Spleen (tissue), 11 donors: ENCODE measurements at regions not wholly inside any gene's neighbourhood (a gene's known extent, or its start where the extent isn't known, plus 50 kb on each side); places are given as distances from the start of the nearest gene placed in this dataset.

Source experiments
- DNase-seq: peaks from one replicate; pipeline ENCODE4 v3.0.0-alpha.2; 2020
- H3K27ac ChIP-seq, 8 donors: fragments of 200-600 bp; sonication (generic) in 7 of 8; 1 replicate in 4 of 8; 2 replicates in 4 of 8; pipeline versions ENCODE4 v1.5.0 to v1.8.0; 2016 to 2021; ENCODE audit warnings: inconsistent platforms in 4 of 8, mild to moderate bottlenecking in 4 of 8, moderate library complexity in 1 of 8
- H3K27me3 ChIP-seq, 7 donors: fragments of 200-600 bp; sonication (generic) in 6 of 7; replicated peaks in 1 of 7; 1 replicate in 4 of 7; 2 replicates in 3 of 7; pipeline versions ENCODE4 v1.5.0 to v1.8.0; 2016 to 2021; ENCODE audit warnings: inconsistent platforms in 3 of 7, mild to moderate bottlenecking in 1 of 7
- H3K36me3 ChIP-seq, 6 donors: fragments of 200-600 bp; sonication (generic) in 5 of 6; 1 replicate in 4 of 6; 2 replicates in 2 of 6; pipeline versions ENCODE4 v1.5.0 to v1.8.0; 2016 to 2021; ENCODE audit warnings: inconsistent platforms in 2 of 6
- H3K4me1 ChIP-seq, 6 donors: fragments of 200-600 bp; sonication (generic) in 5 of 6; 1 replicate in 3 of 6; 2 replicates in 3 of 6; pipeline versions ENCODE4 v1.5.0 to v1.8.0; 2016 to 2021; ENCODE audit warnings: inconsistent platforms in 3 of 6
- H3K4me3 ChIP-seq, 8 donors: fragments of 200-600 bp; sonication (generic) in 7 of 8; 1 replicate in 4 of 8; 2 replicates in 4 of 8; pipeline versions ENCODE4 v1.5.0 to v1.8.0; 2016 to 2021; ENCODE audit warnings: inconsistent platforms in 4 of 8, mild to moderate bottlenecking in 4 of 8, moderate library complexity in 2 of 8
- H3K9me3 ChIP-seq, 8 donors: fragments of 200-600 bp; sonication (generic) in 7 of 8; 1 replicate in 4 of 8; 2 replicates in 4 of 8; pipeline versions ENCODE4 v1.5.0 to v1.8.0; 2016 to 2021; ENCODE audit warnings: inconsistent platforms in 4 of 8
- POLR2A ChIP-seq, 3 donors: fragments of 450-650 bp; IDR thresholded peaks; one replicate each; pipeline ENCODE4 v1.5.1; 2017; ENCODE audit warnings: antibody characterized with exemption in 3 of 3, mild to moderate bottlenecking in 1 of 3
- POLR2AphosphoS5 ChIP-seq, 3 donors: sonication (generic); formaldehyde crosslinking; IDR thresholded peaks; one replicate each; pipeline ENCODE4 v1.5.1; 2017; ENCODE audit warnings: antibody characterized with exemption in 3 of 3
- WGBS, 5 donors: extraction: QIAGEN DNeasy Blood & Tissue Kit in 3 of 5; methylation state at CpG; one replicate each; pipeline versions ENCODE4 v1.1.5 to v1.1.7; 2013 to 2018; 5-methylcytosine and 5-hydroxymethylcytosine counted together
- intact Hi-C: fragments of 100-400 bp; cut with DNase I; formaldehyde crosslinking; loops from one replicate; pipeline ENCODE4 v1.15.0; 2023; ENCODE audit warnings: low total_unique reads
- TF ChIP-seq, protein P1 (sequence below), 11 experiments: fragments of 200-600 bp in 7 of 11; fragments of 450-650 bp in 4 of 11; sonication (generic) in 4 of 11; IDR thresholded peaks in 8 of 11; conservative IDR thresholded peaks in 3 of 11; 1 replicate in 7 of 11; 2 replicates in 4 of 11; pipeline versions ENCODE4 v1.4.0 to v1.8.0; 2016 to 2021; ENCODE audit warnings: antibody characterized with exemption in 11 of 11, inconsistent platforms in 4 of 11, mild to moderate bottlenecking in 1 of 11
- donor health status: healthy with polysubstance abuse.
- donor health status: DM: no; HTN: no; CAD: no; lungs with moderate emphysema.
- donor health status: DM: no; HTN: no; CAD: no.
- donor health status: Bipolar disorder and iron deficiency.
- donor health status: healthy.
- donor health status: DM: no; HTN: no; CAD: no.
- donor health status: DM: yes; HTN: yes; CAD: no.

DNA sequence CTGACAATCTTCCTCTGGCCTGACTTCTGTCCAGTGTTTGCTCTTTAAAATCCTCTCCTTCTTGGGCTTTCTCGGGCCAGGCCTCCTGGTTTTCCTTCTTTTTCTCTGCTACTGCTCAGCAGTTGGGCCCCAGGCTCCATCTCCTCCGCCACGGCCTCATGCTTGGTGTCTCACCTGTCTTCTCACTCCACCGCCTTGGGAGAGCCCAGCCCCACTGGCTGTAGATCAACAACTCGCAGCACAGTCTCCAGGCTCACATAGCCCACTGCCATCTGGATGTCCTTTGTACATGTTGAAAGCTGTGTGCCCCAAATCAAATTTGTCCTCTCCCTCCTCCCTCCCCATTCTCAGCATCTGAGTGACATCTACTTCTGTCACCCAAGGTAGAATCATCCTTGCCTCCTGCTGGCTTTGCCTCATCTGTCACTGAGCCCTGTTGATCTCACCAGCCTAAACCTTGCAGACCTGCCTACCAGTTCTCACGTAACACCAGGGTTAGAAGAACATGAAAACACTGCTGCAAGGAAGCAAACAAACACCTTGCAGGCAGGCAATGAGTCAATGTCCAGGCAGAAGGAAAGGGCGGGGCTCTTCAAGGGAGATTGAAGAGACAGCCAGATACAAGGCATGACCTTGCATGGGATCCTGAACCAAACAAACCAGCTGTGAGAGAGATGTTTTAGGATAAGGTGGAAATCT, 103.2 kb upstream of the SMURF2 start:
- Histone ChIP-seq H3K4me1 (no peaks in the 10 kb centered on the region), H3K36me3 (peaks cover 0 to 91% (median 15%) of the 10 kb centered on the region in 6 donors), H3K9me3 (no peaks in the 10 kb centered on the region), H3K27me3 (no peaks in the 10 kb centered on the region), H3K27ac (no peak overlapping the region), H3K4me3 (no peak overlapping the region)
- WGBS, 5 donors: 93 to 97% (median 95%) methylated on average over 7 of the region's 7 CpGs
- TF ChIP-seq, protein P1, sequence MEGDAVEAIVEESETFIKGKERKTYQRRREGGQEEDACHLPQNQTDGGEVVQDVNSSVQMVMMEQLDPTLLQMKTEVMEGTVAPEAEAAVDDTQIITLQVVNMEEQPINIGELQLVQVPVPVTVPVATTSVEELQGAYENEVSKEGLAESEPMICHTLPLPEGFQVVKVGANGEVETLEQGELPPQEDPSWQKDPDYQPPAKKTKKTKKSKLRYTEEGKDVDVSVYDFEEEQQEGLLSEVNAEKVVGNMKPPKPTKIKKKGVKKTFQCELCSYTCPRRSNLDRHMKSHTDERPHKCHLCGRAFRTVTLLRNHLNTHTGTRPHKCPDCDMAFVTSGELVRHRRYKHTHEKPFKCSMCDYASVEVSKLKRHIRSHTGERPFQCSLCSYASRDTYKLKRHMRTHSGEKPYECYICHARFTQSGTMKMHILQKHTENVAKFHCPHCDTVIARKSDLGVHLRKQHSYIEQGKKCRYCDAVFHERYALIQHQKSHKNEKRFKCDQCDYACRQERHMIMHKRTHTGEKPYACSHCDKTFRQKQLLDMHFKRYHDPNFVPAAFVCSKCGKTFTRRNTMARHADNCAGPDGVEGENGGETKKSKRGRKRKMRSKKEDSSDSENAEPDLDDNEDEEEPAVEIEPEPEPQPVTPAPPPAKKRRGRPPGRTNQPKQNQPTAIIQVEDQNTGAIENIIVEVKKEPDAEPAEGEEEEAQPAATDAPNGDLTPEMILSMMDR (IDR thresholded peaks at IDR 0.05 in 8 of 11, conservative IDR thresholded peaks at IDR 0.05 in 3 of 11): no peak
- intact Hi-C loops: no loop called here
- no peak for DNase-seq

DNA sequence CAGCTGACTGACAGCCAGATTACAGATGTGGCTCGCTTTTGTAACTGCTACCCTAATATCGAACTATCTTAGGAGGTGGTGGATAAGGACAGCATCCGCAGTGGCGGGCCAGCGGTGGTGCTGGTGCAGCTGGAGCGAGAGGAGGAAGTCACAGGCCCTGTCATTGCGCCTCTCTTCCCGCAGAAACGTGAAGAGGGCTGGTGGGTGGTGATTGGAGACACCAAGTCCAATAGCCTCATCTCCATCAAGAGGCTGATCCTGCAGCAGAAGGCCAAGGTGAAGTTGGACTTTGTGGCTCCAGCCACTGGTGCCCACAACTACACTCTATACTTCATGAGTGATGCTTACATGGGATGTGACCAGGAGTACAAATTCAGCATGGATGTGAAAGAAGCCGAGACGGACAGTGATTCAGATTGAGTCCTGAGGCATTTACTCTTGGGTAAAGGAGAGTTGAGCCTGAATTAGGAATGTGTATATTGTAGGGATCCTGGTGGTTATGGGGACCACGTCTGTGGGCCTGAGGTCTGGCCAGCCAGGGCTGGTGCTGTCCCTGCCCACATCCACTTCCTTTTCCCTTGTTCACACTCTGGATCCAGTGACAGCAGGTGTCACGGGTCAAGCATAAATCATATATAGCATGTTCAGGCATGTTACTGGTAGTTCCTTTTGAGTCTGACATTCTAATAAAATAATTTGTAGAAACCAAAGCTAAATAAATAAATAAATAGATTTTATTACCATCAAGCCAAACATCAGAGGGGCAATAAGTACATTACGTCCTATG, 89.0 kb upstream of the SMURF2 start:
- peaks cover 0 to 7% (median 2%) of the 10 kb centered on the region in 6 donors for H3K4me1 ChIP-seq
- peak in 1 of 3 donors; percentile 23 for TF ChIP-seq POLR2AphosphoS5 (IDR thresholded peaks at IDR 0.05)
- TF ChIP-seq, protein P1 (IDR thresholded peaks at IDR 0.05 in 8 of 11, conservative IDR thresholded peaks at IDR 0.05 in 3 of 11): no peak
- no peak overlapping the region for H3K27ac ChIP-seq
- no peaks in the 10 kb centered on the region for H3K27me3 ChIP-seq
- 87 to 93% (median 88%) methylated on average over 14 of the region's 14 CpGs for WGBS, 5 donors
- intact Hi-C loops: no loop called here
- no peak overlapping the region for H3K4me3 ChIP-seq
- no peaks in the 10 kb centered on the region for H3K9me3 ChIP-seq
- DNase-seq: no peak
- peaks cover 2 to 87% (median 48%) of the 10 kb centered on the region in 6 donors for H3K36me3 ChIP-seq

DNA sequence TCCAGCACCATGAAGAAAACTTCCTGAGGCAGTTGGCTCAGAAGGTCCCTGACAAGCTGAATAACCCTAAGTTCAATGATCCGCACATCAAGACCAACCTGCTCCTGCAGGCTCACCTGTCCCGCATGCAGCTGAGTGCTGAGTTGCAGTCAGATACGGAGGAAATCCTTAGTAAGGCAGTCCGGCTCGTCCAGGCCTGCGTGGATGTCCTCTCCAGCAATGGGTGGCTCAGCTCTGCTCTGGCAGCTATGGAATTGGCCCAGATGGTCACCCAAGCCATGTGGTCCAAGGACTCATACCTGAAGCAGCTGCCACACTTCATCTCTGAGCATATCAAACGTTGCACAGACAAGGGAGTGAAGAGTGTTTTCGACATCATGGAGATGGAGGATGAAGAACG, 88.4 kb upstream of the SMURF2 start:
- Histone ChIP-seq H3K9me3 (no peaks in the 10 kb centered on the region), H3K27ac (no peak overlapping the region), H3K27me3 (no peaks in the 10 kb centered on the region), H3K4me3 (no peak overlapping the region), H3K4me1 (peaks cover 0 to 7% (median 2%) of the 10 kb centered on the region in 6 donors), H3K36me3 (peaks cover 2 to 81% (median 42%) of the 10 kb centered on the region in 6 donors)
- TF ChIP-seq, protein P1 (IDR thresholded peaks at IDR 0.05 in 8 of 11, conservative IDR thresholded peaks at IDR 0.05 in 3 of 11): no peak
- TF ChIP-seq POLR2A (IDR thresholded peaks at IDR 0.05) (no peak), POLR2AphosphoS5 (IDR thresholded peaks at IDR 0.05) (no peak)
- DNase-seq: no peak
- WGBS, 5 donors: 89 to 96% (median 94%) methylated on average over 9 of the region's 9 CpGs
- intact Hi-C loops: no loop called here

DNA sequence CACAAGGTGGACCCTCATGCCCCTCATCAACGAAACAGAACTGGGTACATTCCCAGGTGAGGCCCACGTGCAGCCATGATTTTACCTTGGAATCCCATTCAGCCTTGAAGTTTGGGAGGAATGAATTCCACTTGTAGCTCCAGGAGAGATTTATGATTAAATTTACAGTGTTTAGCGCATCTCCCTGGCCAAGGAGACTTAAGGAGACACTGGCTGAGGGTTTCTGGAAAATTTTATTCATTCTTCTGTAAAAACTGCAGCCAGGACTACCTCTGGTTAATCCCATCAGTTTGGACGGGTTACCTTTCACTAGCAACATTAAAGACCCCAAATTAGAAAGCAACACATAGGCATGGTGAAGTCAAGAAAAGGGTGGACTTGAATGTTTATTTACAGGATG, 87.2 kb upstream of the SMURF2 start:
- intact Hi-C loops: no loop called here
- peaks cover 0 to 7% (median 2%) of the 10 kb centered on the region in 6 donors for H3K4me1 ChIP-seq
- no peak overlapping the region for H3K4me3 ChIP-seq
- WGBS, 5 donors: 92 to 96% (median 93%) methylated on average over 4 of the region's 4 CpGs
- H3K27ac ChIP-seq: no peak overlapping the region
- no peak for TF ChIP-seq POLR2A (IDR thresholded peaks at IDR 0.05)
- TF ChIP-seq, protein P1 (IDR thresholded peaks at IDR 0.05 in 8 of 11, conservative IDR thresholded peaks at IDR 0.05 in 3 of 11): no peak
- no peak for TF ChIP-seq POLR2AphosphoS5 (IDR thresholded peaks at IDR 0.05)
- no peak for DNase-seq
- H3K27me3 ChIP-seq: no peaks in the 10 kb centered on the region
- H3K9me3 ChIP-seq: no peaks in the 10 kb centered on the region
- peaks cover 2 to 69% (median 36%) of the 10 kb centered on the region in 6 donors for H3K36me3 ChIP-seq
